HG03025 (cell line): ENCODE measurements at regions not wholly inside any gene's neighbourhood (a gene's known extent, or its start where the extent isn't known, plus 50 kb on each side); places are given as distances from the start of the nearest gene placed in this dataset.

Source experiments
- ATAC-seq: cut with Tn5 transposase; IDR thresholded peaks from one replicate; pipeline ENCODE4 v1.9.1; 2021; ENCODE audit warnings: mild to moderate bottlenecking, moderate library complexity; ENCODE audit not compliant: unreplicated experiment, low FRiP score

GRCh38 chr6:113447088-113447831 is 409.9 kb upstream of the MARCKS start:
- no peak for ATAC-seq

- no peak for ATAC-seq
Measured at GRCh38 chr6:113449051-113449450, 408.1 kb upstream of the MARCKS start.

GRCh38 chr6:113450061-113450465 is 407.1 kb upstream of the MARCKS start:
- ATAC-seq, result no peak

- no peak for ATAC-seq
Measured at GRCh38 chr6:113451049-113451448, 406.1 kb upstream of the MARCKS start.

GRCh38 chr6:113457198-113457597 is 399.9 kb upstream of the MARCKS start:
- ATAC-seq, result no peak

GRCh38 chr6:113457751-113458150 is 399.4 kb upstream of the MARCKS start:
- no peak for ATAC-seq

GRCh38 chr6:113458368-113459010 is 398.7 kb upstream of the MARCKS start:
- no peak for ATAC-seq

GRCh38 chr6:113461153-113461932 is 395.8 kb upstream of the MARCKS start:
- no peak for ATAC-seq

GRCh38 chr6:113464536-113464935 is 392.6 kb upstream of the MARCKS start:
- ATAC-seq, result no peak

GRCh38 chr6:113464960-113465359 is 392.2 kb upstream of the MARCKS start:
- ATAC-seq, result no peak

- no peak for ATAC-seq
Measured at GRCh38 chr6:113466526-113466925, 390.6 kb upstream of the MARCKS start.

GRCh38 chr6:113475392-113475791 is 381.8 kb upstream of the MARCKS start:
- ATAC-seq, result no peak

- ATAC-seq, result no peak
Measured at GRCh38 chr6:113476937-113477839, 380.0 kb upstream of the MARCKS start.

GRCh38 chr6:113480616-113481015 is 376.5 kb upstream of the MARCKS start:
- no peak for ATAC-seq

- ATAC-seq, result no peak
Measured at GRCh38 chr6:113481458-113481857, 375.7 kb upstream of the MARCKS start.

GRCh38 chr6:113481910-113482309 is 375.2 kb upstream of the MARCKS start:
- ATAC-seq, result no peak

- ATAC-seq, result no peak
Measured at GRCh38 chr6:113482771-113483170, 374.4 kb upstream of the MARCKS start.

- no peak for ATAC-seq
Measured at GRCh38 chr6:113486199-113486598, 370.9 kb upstream of the MARCKS start.

- no peak for ATAC-seq
Measured at GRCh38 chr6:113487489-113488058, 369.6 kb upstream of the MARCKS start.

- no peak for ATAC-seq
Measured at GRCh38 chr6:113488061-113488460, 369.1 kb upstream of the MARCKS start.
